Gastrocnemius medialis (tissue), 4 donors: ENCODE measurements at regions not wholly inside any gene's neighbourhood (a gene's known extent, or its start where the extent isn't known, plus 50 kb on each side); places are given as distances from the start of the nearest gene placed in this dataset.

ENCODE experiments used
- POLR2A ChIP-seq, 2 donors: fragments of 450-650 bp; IDR thresholded peaks; one replicate each; pipeline ENCODE4 v1.6.1; 2017; ENCODE audit warnings: antibody characterized with exemption in 2 of 2, mild to moderate bottlenecking in 2 of 2, moderate library complexity in 2 of 2
- TF ChIP-seq, protein P1 (sequence below), 5 experiments: fragments of 450-650 bp in 3 of 5; fragments of 200-600 bp in 2 of 5; sonication (generic) in 2 of 5; IDR thresholded peaks in 4 of 5; conservative IDR thresholded peaks in 1 of 5; 1 replicate in 4 of 5; 2 replicates in 1 of 5; pipeline ENCODE4 v1.5.1; 2016 to 2019; ENCODE audit warnings: antibody characterized with exemption in 5 of 5, mild to moderate bottlenecking in 3 of 5, moderate library complexity in 3 of 5

DNA sequence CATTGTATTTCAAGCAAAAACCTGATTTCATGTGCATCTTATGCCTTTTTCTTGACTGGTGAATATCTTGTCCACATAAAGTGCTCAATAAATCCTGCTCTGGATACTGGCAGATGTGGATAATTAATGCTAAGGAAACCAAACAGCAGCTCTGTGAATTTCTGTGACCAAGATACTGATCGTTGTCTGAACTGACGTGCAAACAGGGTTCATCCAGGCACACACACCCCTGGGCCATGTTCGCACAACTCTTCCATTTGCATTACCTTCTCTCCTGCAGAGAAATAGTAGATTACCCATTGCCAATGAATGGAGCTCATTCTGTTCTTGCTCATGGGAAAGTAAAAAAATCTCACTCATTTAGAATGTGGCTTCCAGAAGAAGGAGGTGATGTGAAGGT, 316.2 kb upstream of the TRIB2 start:
- TF ChIP-seq, protein P1, sequence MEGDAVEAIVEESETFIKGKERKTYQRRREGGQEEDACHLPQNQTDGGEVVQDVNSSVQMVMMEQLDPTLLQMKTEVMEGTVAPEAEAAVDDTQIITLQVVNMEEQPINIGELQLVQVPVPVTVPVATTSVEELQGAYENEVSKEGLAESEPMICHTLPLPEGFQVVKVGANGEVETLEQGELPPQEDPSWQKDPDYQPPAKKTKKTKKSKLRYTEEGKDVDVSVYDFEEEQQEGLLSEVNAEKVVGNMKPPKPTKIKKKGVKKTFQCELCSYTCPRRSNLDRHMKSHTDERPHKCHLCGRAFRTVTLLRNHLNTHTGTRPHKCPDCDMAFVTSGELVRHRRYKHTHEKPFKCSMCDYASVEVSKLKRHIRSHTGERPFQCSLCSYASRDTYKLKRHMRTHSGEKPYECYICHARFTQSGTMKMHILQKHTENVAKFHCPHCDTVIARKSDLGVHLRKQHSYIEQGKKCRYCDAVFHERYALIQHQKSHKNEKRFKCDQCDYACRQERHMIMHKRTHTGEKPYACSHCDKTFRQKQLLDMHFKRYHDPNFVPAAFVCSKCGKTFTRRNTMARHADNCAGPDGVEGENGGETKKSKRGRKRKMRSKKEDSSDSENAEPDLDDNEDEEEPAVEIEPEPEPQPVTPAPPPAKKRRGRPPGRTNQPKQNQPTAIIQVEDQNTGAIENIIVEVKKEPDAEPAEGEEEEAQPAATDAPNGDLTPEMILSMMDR (IDR thresholded peaks at IDR 0.05 in 4 of 5, conservative IDR thresholded peaks at IDR 0.05 in 1 of 5): no peak
- no peak for TF ChIP-seq POLR2A (IDR thresholded peaks at IDR 0.05)
